ENCODE measurements at regions not wholly inside any gene's neighbourhood (a gene's known extent, or its start where the extent isn't known, plus 50 kb on each side); places are given as distances from the start of the nearest gene placed in this dataset.

DNA sequence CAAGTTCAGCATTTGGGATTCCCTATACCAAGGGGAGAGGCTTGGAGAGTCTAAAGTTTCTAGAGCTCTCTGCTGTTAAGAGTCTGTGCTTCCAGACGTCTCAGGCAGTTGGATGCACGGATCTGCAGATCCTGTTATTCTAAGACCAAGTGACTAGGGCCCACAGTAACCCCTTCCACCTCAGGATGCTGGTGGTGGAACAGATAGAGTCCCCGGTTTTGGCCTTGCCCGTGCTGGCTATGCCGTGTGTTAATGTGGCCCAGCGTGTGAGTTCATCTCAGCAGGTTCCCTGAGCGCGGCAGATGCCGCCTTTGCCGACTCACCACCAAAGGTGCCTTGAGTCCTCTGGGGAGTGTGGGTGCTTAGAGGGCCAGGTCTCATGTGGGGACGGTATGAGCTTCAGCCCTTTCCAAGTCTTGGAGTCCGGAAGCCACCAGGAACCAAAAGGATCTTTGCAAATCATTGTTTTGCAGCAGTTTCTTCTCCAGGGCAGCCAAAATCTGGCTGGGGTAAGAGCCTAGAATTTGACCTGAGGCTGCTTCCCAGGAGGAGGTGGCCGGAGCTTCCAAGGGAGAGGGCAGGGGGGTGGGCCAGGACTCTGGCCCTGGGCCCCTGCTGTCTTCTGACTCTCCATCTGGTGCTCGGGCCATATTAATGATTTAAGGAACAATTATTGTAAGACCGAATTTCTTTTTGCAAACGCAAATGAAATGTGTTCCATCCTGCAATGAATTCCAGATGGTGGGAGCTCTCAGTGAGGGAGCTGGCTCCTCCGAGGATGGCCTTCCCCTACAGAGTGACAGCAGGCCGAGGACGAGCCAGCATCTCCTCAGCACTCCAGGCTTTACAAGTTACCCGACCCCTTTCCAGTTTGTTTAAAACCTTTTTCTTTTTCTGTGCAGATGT is 205.7 kb downstream of the FOXD2 start:
- DNase-seq = no peak
- intact Hi-C loops (cut with DNase I) = no loop called here

GRCh38 chr1:47644212-47644573 is 206.3 kb downstream of the FOXD2 start:
- intact Hi-C loops (cut with DNase I) = no loop called here
- DNase-seq = no peak

DNA sequence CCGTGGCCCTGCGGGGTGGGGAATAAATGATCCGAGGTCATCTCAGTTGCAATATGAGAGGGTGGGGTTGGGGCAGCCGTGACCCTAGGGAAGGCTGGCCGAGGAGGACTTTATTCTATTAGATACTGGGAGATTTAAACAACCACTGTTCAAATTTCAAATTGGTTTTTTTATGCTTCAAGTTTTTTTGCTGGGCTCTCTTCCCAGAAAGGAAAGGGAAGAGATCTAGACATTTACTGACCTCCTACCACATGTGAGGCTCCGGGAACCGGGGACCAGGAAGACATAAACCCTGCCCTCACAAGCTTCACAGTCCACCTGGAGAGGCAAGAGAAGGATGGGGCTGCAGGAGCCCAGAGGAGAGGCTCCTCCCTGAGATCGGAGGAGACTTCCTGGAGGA is 207.3 kb downstream of the FOXD2 start:
- intact Hi-C loops (cut with DNase I) = no loop called here
- DNase-seq = no peak

DNA sequence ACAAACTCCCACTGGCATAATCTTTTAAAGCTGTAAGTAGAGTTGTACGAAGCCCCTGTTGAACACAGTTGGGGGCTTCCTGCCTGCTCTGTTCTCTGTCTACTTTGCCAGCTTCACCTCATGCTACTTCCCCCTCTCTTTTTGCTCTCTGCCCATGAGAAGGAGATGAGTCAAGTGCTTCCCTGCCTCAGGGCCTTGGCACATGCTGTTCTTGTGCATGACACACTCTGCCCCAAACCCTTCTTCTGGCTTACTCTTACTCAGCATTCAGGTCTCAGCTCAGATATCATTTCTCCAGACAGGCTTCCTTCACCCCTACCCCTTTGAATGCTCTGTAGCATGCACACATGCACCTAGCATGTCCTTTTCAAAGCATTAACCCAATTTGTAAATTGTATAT is 208.8 kb downstream of the FOXD2 start:
- intact Hi-C loops (cut with DNase I) = no loop called here
- no peak for DNase-seq

DNA sequence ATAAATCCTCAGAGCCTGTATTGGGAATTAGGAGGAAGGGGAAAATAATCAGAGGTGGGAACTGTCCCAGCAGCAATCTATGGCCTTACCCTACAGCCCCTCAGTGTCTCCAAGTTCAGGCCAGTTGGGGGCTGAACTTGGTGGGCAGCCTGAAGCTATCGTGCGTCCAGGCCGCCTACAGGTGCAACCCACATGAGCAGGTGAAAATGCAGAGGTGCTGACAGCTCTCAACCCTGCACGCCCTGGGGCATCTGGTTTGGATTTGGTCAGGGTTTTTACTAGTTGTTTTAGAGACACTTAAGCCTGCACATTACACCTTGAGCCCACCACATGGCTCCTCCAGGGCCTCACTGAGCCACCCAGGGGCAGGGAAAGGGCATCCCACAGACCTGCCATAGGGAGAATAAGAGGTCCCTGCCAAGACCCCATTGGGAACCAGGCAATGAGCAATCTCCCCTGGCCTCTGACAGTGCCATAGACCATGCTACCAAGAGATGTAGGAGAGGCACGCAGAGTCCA is 209.5 kb downstream of the FOXD2 start:
- intact Hi-C loops (cut with DNase I) = no loop called here
- DNase-seq = no peak

- peak in 9 of 42 donors; percentile 10 to 44 (median 18) for DNase-seq
- intact Hi-C loops (cut with DNase I) = no loop called here
These were observed 212.4 kb downstream of the FOXD2 start for GRCh38 chr1:47650205-47650604.

DNA sequence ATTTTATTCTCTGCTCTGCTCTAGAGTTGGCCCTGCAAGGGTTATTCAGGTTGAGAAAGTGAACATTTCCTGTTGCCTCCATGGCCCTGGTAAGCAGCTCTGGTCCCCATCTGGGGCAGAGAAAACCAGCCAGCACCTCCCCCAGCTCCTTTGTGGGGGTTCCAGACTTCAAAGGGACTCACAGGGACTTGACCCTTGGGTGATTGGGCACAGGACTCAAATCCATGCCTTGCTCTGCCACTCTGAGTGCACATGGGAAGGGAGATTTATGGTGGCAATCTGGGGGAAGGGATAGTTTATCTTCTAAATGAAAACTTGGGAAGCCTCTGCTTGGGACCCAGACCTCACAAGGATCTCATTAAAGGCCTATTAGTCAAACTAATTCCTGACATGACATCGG is 212.8 kb downstream of the FOXD2 start:
- intact Hi-C loops (cut with DNase I) = no loop called here
- peak in 4 of 42 donors; percentile 4 to 29 (median 15) for DNase-seq

- intact Hi-C loops (cut with DNase I) = no loop called here
- peak in 6 of 42 donors; percentile 3 to 22 (median 12) for DNase-seq
These were observed 213.7 kb downstream of the FOXD2 start for GRCh38 chr1:47651311-47652089.

DNA sequence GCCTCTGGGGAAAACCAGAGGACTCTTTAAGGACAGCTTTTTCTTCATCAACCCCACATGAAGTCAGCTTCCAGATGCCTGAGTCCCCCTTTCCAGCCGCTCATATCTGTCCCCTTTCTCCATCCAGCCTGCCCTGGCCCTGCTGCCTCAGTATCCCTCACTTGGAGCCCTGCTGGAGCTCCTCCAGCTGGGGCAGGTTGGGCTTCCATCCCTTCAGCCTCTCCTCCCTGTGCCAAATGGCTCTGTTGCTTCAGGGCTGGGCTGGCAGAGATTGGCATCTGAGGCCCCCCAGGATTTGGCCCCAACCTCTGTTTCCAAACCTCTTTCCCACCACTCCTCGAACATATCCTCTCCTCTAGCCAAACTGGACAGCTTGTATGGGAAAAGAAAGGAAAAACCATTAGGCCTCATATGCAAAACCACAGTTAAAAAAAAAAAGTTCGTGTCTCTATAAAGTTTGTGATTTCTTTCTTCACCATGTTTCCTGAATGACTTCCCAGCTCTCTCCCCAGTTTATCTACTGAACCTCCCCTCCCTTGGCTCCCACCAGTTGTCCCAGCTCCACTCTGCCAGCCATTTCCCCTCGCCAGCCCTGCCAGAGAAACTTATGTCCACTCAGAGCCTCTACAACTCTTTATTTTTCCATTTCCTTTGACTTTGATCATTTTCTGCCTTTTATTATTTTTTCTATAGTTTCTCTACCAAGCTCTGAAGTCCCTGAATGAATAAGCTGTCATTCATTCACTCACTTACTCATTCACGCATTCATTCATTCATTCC is 217.9 kb downstream of the FOXD2 start:
- intact Hi-C loops (cut with DNase I) = no loop called here
- DNase-seq = peak in 6 of 42 donors; percentile 1 to 28 (median 18)

DNA sequence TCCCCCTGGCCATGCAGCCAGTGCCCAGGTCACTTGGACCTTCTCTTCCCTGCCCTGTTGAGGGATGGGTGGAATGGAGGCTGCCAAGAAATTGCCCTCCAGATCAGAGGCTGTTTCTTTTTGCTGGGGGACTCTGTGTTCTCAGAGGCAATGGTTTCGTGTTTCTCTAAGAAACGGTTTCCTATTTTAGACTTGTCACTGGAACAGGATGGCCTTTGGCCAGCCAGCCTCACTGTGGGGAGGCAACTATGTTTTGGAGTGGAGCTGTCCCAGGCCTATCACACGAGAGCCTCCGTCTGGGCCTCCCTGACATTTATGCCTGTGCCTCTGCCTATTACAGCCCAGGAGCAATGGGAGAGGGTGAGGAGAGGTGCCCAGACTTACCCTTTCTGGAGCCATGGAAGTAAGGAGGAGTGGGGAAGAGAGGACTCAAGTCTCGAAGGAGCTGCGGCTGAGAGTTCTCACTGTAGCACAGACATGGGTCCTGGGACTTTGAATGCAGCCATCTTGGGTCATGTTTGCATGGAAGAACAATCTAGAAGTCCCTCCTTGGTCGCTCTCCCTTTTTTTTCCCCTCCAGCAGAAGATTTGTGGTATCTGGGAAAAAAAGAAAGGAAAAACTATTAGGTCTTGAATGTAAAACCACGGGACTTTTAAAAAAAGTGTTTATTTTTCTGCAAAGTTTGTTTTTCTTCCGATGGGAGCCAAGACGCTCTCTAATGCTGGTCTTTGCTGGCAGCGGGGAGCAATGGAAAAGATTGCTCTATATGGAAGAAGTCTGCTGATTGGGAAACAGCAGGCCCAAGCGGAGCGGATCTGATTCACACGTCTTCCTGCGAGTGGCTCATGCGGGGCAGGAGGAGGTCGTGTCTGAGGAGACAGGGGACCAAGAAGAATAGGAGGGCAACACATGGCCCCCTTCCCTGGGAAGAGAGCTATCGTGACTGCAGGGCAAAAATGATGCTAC is 219.2 kb downstream of the FOXD2 start:
- intact Hi-C loops (cut with DNase I) = no loop called here

GRCh38 chr1:47658161-47658920 is 220.5 kb downstream of the FOXD2 start:
- peak in 5 of 42 donors; percentile 3 to 22 (median 18) for DNase-seq

More for the DNA sequence above, 219.2 kb downstream of the FOXD2 start:
- peak in 26 of 42 donors; percentile 2 to 59 (median 25) for DNase-seq

DNA sequence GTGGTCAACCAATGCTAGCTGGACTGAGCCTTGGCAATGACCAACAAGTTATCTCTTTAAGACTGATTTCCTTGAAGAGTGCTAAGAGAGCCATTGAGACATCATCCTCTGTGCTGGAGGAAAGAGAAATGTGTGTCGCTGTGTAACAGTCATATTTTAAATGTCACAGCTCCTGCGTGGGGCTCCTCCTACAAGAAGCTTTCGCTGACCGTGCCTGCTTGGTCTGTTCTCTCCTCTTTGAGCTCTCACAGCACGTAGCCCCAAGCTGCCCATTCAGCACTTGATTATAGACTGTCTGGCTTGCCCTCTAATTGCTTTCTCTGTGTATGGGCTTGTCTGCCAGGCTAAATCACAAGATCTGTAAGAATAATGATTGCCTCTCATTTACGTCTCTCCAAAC is 221.3 kb downstream of the FOXD2 start:
- peak in 21 of 42 donors; percentile 11 to 56 (median 30) for DNase-seq
- intact Hi-C loops (cut with DNase I) = no loop called here

More at GRCh38 chr1:47658161-47658920, 220.5 kb downstream of the FOXD2 start:
- intact Hi-C loops (cut with DNase I) = no loop called here

DNA sequence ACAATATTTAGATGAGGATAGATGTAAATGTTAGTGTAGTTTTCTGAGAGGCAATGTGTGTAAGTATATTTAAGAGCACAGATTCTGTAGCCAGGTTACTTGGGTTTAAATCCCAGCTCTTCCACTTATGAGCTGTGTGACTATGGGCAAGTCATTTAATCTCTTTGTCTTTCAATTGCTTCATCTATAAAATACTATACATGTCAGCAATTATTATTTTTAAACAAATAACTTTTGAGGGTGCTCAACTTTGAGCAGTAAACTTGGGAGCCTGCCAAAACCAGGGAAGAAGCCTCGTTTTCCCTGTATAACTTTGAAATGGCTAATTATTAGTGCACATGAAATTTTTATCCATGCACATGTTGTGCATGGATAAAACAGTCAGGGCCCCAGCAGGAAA is 222.8 kb downstream of the FOXD2 start:
- peak in 1 of 42 donors; percentile 9 for DNase-seq
- intact Hi-C loops (cut with DNase I) = no loop called here

GRCh38 chr1:47661040-47661439 is 223.2 kb downstream of the FOXD2 start:
- peak in 3 of 42 donors; percentile 1 to 23 (median 7) for DNase-seq
- intact Hi-C loops (cut with DNase I) = no loop called here

GRCh38 chr1:47662068-47662467 is 224.2 kb downstream of the FOXD2 start:
- DNase-seq = peak in 1 of 42 donors; percentile 28
- intact Hi-C loops (cut with DNase I) = no loop called here

GRCh38 chr1:47663286-47663685 is 225.4 kb downstream of the FOXD2 start:
- DNase-seq = peak in 2 of 42 donors; percentile 13 to 19
- intact Hi-C loops (cut with DNase I) = no loop called here

DNA sequence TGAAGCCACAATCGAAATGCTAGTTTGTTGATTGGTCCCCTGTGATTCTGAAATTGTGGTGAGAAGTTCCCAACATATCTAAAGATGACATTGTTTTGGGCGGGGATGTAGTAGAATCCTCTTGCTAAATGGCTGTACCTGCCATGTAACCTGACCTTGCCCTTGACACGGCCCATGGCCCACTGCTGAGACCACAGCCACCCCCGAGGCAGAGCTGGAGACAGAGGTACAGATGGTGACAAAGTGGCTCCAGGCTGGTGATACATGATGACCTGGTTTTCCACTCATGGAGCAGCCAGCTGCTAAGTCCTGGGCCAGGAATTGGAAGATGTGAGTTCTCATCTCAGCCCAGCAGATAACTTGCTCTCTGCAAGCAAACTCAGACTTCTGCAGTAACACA is 226.5 kb downstream of the FOXD2 start:
- DNase-seq = peak in 3 of 42 donors; percentile 19 to 28 (median 22)
- intact Hi-C loops (cut with DNase I) = no loop called here
